RCC 7860 (cell line): ENCODE measurements at regions not wholly inside any gene's neighbourhood (a gene's known extent, or its start where the extent isn't known, plus 50 kb on each side); places are given as distances from the start of the nearest gene placed in this dataset.
"Not testable (repeated sequence)": the region's sequence is repeated elsewhere in the genome, so short reads cannot be mapped to it uniquely, and the experiment has no call there.

ENCODE experiments used
- DNase-seq: peaks from one replicate; pipeline ENCODE4 v3.0.0-alpha.2; 2015; ENCODE audit warnings: low spot score
- FAIRE-seq: peaks from 2 replicates; lab custom pipeline; 2012; peaks lifted over from hg19 to GRCh38; lab: Jason Lieb, UNC

GRCh38 chr16:22624800-22625533 lies 114.3 kb downstream of the NPIPB5 start:
- FAIRE-seq (no peak), DNase-seq (no peak)

- FAIRE-seq (no peak), DNase-seq (no peak)
Measured at GRCh38 chr16:22625967-22626366, 115.3 kb downstream of the NPIPB5 start.

GRCh38 chr16:22627043-22627442 lies 116.4 kb downstream of the NPIPB5 start:
- FAIRE-seq (no peak), DNase-seq (no peak)

- FAIRE-seq: no peak
- DNase-seq: no peak
Measured at GRCh38 chr16:22628994-22629393, 118.3 kb downstream of the NPIPB5 start.

- FAIRE-seq: no peak
Measured at GRCh38 chr16:22630242-22630641, 119.6 kb downstream of the NPIPB5 start.

GRCh38 chr16:22631264-22631663 lies 120.6 kb downstream of the NPIPB5 start:
- FAIRE-seq: no peak

More at GRCh38 chr16:22630242-22630641, 119.6 kb downstream of the NPIPB5 start:
- DNase-seq: no peak

GRCh38 chr16:22632606-22633005 lies 121.9 kb downstream of the NPIPB5 start:
- FAIRE-seq (no peak), DNase-seq (no peak)

More at GRCh38 chr16:22631264-22631663, 120.6 kb downstream of the NPIPB5 start:
- DNase-seq: no peak

GRCh38 chr16:22633280-22633679 lies 122.6 kb downstream of the NPIPB5 start:
- DNase-seq (no peak), FAIRE-seq (no peak)

- FAIRE-seq (no peak), DNase-seq (no peak)
Measured at GRCh38 chr16:22633799-22634198, 123.1 kb downstream of the NPIPB5 start.

GRCh38 chr16:22634954-22635353 lies 124.3 kb downstream of the NPIPB5 start:
- DNase-seq (no peak), FAIRE-seq (no peak)

- DNase-seq: no peak
- FAIRE-seq: no peak
Measured at GRCh38 chr16:22635357-22635761, 124.7 kb downstream of the NPIPB5 start.

- DNase-seq: no peak
- FAIRE-seq: no peak
Measured at GRCh38 chr16:22635801-22636200, 125.1 kb downstream of the NPIPB5 start.

- no peak for FAIRE-seq
- no peak for DNase-seq
Measured at GRCh38 chr16:22638393-22639206, 127.9 kb downstream of the NPIPB5 start.

GRCh38 chr16:22641131-22641628 lies 130.5 kb downstream of the NPIPB5 start:
- DNase-seq (no peak), FAIRE-seq (no peak)

- DNase-seq (no peak), FAIRE-seq (no peak)
Measured at GRCh38 chr16:22642416-22643088, 131.9 kb downstream of the NPIPB5 start.

GRCh38 chr16:22643203-22643602 lies 132.5 kb downstream of the NPIPB5 start:
- not testable (repeated sequence) for FAIRE-seq, DNase-seq

GRCh38 chr16:22643886-22644285 lies 133.2 kb downstream of the NPIPB5 start:
- FAIRE-seq: no peak

GRCh38 chr16:22645868-22646267 lies 135.2 kb downstream of the NPIPB5 start:
- DNase-seq (no peak), FAIRE-seq (no peak)

More at GRCh38 chr16:22643886-22644285, 133.2 kb downstream of the NPIPB5 start:
- no peak for DNase-seq

GRCh38 chr16:22646948-22647556 lies 136.4 kb downstream of the NPIPB5 start:
- FAIRE-seq (no peak), DNase-seq (no peak)

- DNase-seq (no peak), FAIRE-seq (no peak)
Measured at GRCh38 chr16:22648141-22648540, 137.4 kb downstream of the NPIPB5 start.

GRCh38 chr16:22648941-22649340 lies 138.2 kb downstream of the NPIPB5 start:
- FAIRE-seq: no peak
- no peak for DNase-seq
